ENCODE measurements at regions not wholly inside any gene's neighbourhood (a gene's known extent, or its start where the extent isn't known, plus 50 kb on each side); places are given as distances from the start of the nearest gene placed in this dataset.

DNA sequence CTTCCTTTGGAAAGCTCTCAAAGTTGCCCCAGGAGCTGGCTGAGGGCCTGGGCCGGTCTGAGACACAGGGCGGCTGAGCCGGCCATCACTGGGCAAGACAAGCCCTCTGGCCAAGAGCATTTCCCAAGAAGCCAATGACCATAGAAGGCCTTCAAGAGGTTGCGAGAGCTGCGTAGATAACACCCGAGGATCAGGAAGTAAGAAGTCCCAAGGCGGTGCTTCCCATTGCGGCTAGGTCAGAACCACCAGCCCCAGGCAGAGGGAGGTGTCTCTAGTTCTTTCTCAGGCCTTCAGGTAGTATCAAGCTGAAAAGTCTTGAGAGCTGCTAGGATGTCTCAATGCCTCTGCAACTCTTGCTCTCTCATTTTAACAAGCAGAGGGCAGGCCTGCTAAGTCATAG lies 54.0 kb upstream of the C5orf58 start (continued):
- TF ChIP-seq, protein P1, sequence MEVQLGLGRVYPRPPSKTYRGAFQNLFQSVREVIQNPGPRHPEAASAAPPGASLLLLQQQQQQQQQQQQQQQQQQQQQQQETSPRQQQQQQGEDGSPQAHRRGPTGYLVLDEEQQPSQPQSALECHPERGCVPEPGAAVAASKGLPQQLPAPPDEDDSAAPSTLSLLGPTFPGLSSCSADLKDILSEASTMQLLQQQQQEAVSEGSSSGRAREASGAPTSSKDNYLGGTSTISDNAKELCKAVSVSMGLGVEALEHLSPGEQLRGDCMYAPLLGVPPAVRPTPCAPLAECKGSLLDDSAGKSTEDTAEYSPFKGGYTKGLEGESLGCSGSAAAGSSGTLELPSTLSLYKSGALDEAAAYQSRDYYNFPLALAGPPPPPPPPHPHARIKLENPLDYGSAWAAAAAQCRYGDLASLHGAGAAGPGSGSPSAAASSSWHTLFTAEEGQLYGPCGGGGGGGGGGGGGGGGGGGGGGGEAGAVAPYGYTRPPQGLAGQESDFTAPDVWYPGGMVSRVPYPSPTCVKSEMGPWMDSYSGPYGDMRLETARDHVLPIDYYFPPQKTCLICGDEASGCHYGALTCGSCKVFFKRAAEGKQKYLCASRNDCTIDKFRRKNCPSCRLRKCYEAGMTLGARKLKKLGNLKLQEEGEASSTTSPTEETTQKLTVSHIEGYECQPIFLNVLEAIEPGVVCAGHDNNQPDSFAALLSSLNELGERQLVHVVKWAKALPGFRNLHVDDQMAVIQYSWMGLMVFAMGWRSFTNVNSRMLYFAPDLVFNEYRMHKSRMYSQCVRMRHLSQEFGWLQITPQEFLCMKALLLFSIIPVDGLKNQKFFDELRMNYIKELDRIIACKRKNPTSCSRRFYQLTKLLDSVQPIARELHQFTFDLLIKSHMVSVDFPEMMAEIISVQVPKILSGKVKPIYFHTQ (CRISPR knock-in tag; IDR thresholded peaks at IDR 0.05), result no peak
- TF ChIP-seq GRHL2 (CRISPR knock-in tag; IDR thresholded peaks at IDR 0.05; ENCODE audit: insufficient replicate concordance, severe bottlenecking) (no peak), ERG (CRISPR knock-in tag; IDR thresholded peaks at IDR 0.05) (no peak), NFATC4 (CRISPR knock-in tag; IDR thresholded peaks at IDR 0.05) (no peak)

DNA sequence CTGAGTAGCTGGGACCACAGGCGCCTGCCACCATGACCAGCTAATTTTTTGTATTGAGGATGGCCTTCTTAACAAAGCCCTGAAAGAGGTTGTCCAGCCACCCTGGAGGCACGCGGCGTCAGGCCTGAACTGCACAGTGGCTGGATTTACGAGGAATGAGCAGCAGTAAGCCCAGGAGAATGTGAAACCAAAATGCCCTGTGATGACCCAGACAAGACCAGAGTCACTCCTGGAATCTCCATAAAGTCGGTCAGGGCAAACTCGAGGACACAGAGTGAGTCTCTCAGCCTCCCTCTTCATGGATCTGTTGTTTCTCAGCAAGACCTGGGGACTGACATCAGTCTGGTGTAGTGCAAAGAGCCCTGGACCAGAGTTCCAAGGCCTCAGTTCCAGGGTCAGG lies 53.2 kb upstream of the C5orf58 start:
- Mint-ChIP-seq H3K27ac (no peak overlapping the region), H3K4me1 (no peaks in the 10 kb centered on the region), H3K36me3 (no peaks in the 10 kb centered on the region), H3K4me3 (no peak overlapping the region), H3K27me3 (ENCODE audit: low read depth) (no peaks in the 10 kb centered on the region), H3K9me3 (no peaks in the 10 kb centered on the region)
- ATAC-seq (no peak), DNase-seq (ENCODE audit: low spot score) (no peak)
- ChIA-PET POLR2A (no interaction called here), CTCF (interaction anchor here (1.0 to 1.3 kb wide), 3 partner anchors 9 to 79 kb away, joined by 3 to 4 read pairs (median 3); no protein-coding TSS in a partner anchor)
- TF ChIP-seq MYBL2 (CRISPR knock-in tag; IDR thresholded peaks at IDR 0.05) (no peak), ZNF263 (CRISPR knock-in tag; IDR thresholded peaks at IDR 0.05; ENCODE audit: low read depth) (no peak), ZNF671 (CRISPR knock-in tag; IDR thresholded peaks at IDR 0.05) (no peak), ATF1 (CRISPR knock-in tag; IDR thresholded peaks at IDR 0.05) (no peak), CREM (CRISPR knock-in tag; IDR thresholded peaks at IDR 0.05) (no peak), NFE2L1 (CRISPR knock-in tag; IDR thresholded peaks at IDR 0.05) (no peak)
- TF ChIP-seq, protein P2, sequence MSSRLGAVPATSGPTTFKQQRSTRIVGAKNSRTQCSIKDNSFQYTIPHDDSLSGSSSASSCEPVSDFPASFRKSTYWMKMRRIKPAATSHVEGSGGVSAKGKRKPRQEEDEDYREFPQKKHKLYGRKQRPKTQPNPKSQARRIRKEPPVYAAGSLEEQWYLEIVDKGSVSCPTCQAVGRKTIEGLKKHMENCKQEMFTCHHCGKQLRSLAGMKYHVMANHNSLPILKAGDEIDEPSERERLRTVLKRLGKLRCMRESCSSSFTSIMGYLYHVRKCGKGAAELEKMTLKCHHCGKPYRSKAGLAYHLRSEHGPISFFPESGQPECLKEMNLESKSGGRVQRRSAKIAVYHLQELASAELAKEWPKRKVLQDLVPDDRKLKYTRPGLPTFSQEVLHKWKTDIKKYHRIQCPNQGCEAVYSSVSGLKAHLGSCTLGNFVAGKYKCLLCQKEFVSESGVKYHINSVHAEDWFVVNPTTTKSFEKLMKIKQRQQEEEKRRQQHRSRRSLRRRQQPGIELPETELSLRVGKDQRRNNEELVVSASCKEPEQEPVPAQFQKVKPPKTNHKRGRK (CRISPR knock-in tag; IDR thresholded peaks at IDR 0.05; ENCODE audit: borderline replicate concordance), result no peak
- TF ChIP-seq, protein P3, sequence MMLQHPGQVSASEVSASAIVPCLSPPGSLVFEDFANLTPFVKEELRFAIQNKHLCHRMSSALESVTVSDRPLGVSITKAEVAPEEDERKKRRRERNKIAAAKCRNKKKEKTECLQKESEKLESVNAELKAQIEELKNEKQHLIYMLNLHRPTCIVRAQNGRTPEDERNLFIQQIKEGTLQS (CRISPR knock-in tag; conservative IDR thresholded peaks at IDR 0.05), result no peak
- TF ChIP-seq, protein P4, sequence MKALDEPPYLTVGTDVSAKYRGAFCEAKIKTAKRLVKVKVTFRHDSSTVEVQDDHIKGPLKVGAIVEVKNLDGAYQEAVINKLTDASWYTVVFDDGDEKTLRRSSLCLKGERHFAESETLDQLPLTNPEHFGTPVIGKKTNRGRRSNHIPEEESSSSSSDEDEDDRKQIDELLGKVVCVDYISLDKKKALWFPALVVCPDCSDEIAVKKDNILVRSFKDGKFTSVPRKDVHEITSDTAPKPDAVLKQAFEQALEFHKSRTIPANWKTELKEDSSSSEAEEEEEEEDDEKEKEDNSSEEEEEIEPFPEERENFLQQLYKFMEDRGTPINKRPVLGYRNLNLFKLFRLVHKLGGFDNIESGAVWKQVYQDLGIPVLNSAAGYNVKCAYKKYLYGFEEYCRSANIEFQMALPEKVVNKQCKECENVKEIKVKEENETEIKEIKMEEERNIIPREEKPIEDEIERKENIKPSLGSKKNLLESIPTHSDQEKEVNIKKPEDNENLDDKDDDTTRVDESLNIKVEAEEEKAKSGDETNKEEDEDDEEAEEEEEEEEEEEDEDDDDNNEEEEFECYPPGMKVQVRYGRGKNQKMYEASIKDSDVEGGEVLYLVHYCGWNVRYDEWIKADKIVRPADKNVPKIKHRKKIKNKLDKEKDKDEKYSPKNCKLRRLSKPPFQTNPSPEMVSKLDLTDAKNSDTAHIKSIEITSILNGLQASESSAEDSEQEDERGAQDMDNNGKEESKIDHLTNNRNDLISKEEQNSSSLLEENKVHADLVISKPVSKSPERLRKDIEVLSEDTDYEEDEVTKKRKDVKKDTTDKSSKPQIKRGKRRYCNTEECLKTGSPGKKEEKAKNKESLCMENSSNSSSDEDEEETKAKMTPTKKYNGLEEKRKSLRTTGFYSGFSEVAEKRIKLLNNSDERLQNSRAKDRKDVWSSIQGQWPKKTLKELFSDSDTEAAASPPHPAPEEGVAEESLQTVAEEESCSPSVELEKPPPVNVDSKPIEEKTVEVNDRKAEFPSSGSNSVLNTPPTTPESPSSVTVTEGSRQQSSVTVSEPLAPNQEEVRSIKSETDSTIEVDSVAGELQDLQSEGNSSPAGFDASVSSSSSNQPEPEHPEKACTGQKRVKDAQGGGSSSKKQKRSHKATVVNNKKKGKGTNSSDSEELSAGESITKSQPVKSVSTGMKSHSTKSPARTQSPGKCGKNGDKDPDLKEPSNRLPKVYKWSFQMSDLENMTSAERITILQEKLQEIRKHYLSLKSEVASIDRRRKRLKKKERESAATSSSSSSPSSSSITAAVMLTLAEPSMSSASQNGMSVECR (CRISPR knock-in tag; IDR thresholded peaks at IDR 0.05; ENCODE audit: borderline replicate concordance), result no peak
- TF ChIP-seq, protein P5, sequence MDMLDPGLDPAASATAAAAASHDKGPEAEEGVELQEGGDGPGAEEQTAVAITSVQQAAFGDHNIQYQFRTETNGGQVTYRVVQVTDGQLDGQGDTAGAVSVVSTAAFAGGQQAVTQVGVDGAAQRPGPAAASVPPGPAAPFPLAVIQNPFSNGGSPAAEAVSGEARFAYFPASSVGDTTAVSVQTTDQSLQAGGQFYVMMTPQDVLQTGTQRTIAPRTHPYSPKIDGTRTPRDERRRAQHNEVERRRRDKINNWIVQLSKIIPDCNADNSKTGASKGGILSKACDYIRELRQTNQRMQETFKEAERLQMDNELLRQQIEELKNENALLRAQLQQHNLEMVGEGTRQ (CRISPR knock-in tag; IDR thresholded peaks at IDR 0.05), result no peak
- TF ChIP-seq, protein P6, sequence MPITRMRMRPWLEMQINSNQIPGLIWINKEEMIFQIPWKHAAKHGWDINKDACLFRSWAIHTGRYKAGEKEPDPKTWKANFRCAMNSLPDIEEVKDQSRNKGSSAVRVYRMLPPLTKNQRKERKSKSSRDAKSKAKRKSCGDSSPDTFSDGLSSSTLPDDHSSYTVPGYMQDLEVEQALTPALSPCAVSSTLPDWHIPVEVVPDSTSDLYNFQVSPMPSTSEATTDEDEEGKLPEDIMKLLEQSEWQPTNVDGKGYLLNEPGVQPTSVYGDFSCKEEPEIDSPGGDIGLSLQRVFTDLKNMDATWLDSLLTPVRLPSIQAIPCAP (CRISPR knock-in tag; IDR thresholded peaks at IDR 0.05), result no peak
